CD14-positive monocyte (primary cell): ENCODE measurements at regions not wholly inside any gene's neighbourhood (a gene's known extent, or its start where the extent isn't known, plus 50 kb on each side); places are given as distances from the start of the nearest gene placed in this dataset.

Source experiments
- DNase-seq, 3 donors: peaks; one replicate each; pipeline ENCODE4 v3.0.0-alpha.2; 2011 to 2022
- H2AFZ ChIP-seq: 2 replicates; pipeline ENCODE4 v1.6.0; 2012; ENCODE audit warnings: mild to moderate bottlenecking, low read depth, low read length, inconsistent platforms; ENCODE audit not compliant: insufficient read depth, poor library complexity, severe bottlenecking
- H3K27ac ChIP-seq, 2 donors: 1 replicate in 1 of 2; 2 replicates in 1 of 2; pipeline ENCODE4 v1.5.1; 2012 to 2013; ENCODE audit warnings: low read length in 2 of 2, control low read depth in 1 of 2, inconsistent platforms in 1 of 2, low read depth in 1 of 2, mild to moderate bottlenecking in 1 of 2
- H3K27me3 ChIP-seq, 2 donors: one replicate each; pipeline versions ENCODE4 v1.6.0 to v1.6.1; 2011 to 2013; ENCODE audit warnings: low read length in 2 of 2; ENCODE audit not compliant: control insufficient read depth in 2 of 2, insufficient read depth in 2 of 2
- H3K36me3 ChIP-seq, 2 donors: replicated peaks in 1 of 2; 1 replicate in 1 of 2; 2 replicates in 1 of 2; pipeline versions ENCODE4 v1.5.1 to v1.6.1; 2012 to 2013; ENCODE audit warnings: low read length in 2 of 2, control low read depth in 1 of 2, inconsistent platforms in 1 of 2, mild to moderate bottlenecking in 1 of 2; ENCODE audit not compliant: insufficient read depth in 2 of 2, control insufficient read depth in 1 of 2
- H3K4me1 ChIP-seq, 2 donors: 1 replicate in 1 of 2; 2 replicates in 1 of 2; pipeline versions ENCODE4 v1.5.1 to v1.6.1; 2012 to 2013; ENCODE audit warnings: low read length in 2 of 2, control low read depth in 1 of 2, inconsistent platforms in 1 of 2, mild to moderate bottlenecking in 1 of 2, moderate library complexity in 1 of 2; ENCODE audit not compliant: insufficient read depth in 2 of 2, control insufficient read depth in 1 of 2
- H3K4me2 ChIP-seq: replicated peaks from 2 replicates; pipeline ENCODE3; 2012; ENCODE audit warnings: low read length, moderate library complexity, mild to moderate bottlenecking; ENCODE audit not compliant: poor library complexity, severe bottlenecking; ENCODE audit errors: extremely low read depth
- H3K4me3 ChIP-seq, 3 experiments: fragments of 200-600 bp in 1 of 3; sonication (generic) in 1 of 3; replicated peaks in 1 of 3; 1 replicate in 2 of 3; 2 replicates in 1 of 3; pipeline ENCODE4 v1.5.1; 2011 to 2013; ENCODE audit warnings: low read length in 3 of 3, mild to moderate bottlenecking in 3 of 3, control low read depth in 2 of 3, low read depth in 2 of 3, inconsistent platforms in 1 of 3, moderate library complexity in 1 of 3
- H3K79me2 ChIP-seq: 2 replicates; pipeline ENCODE4 v1.6.0; 2012; ENCODE audit warnings: mild to moderate bottlenecking, control low read depth, inconsistent platforms, low read length, moderate library complexity; ENCODE audit not compliant: insufficient read depth
- H3K9ac ChIP-seq: 2 replicates; pipeline ENCODE4 v1.6.0; 2017; ENCODE audit warnings: low read length, mild to moderate bottlenecking; ENCODE audit not compliant: insufficient read depth, poor library complexity, severe bottlenecking
- H3K9me3 ChIP-seq, 2 donors: replicated peaks in 1 of 2; 1 replicate in 1 of 2; 2 replicates in 1 of 2; pipeline versions ENCODE4 v1.5.1 to v1.6.1; 2012 to 2013; ENCODE audit warnings: low read length in 2 of 2, control low read depth in 1 of 2; ENCODE audit not compliant: control insufficient read depth in 1 of 2, insufficient read depth in 1 of 2
- H4K20me1 ChIP-seq: 2 replicates; pipeline ENCODE4 v1.6.0; 2012; ENCODE audit warnings: mild to moderate bottlenecking, low read length, control low read depth, moderate library complexity; ENCODE audit not compliant: insufficient read depth
- H3K27ac Mint-ChIP-seq, 7 donors: one replicate each; pipeline ENCODE4 v1.8.0; 2020; ENCODE audit warnings: mild to moderate bottlenecking in 7 of 7, mixed read lengths in 7 of 7, moderate library complexity in 6 of 7, inconsistent platforms in 2 of 7
- H3K27me3 Mint-ChIP-seq, 3 donors: one replicate each; pipeline ENCODE4 v1.8.0; 2021 to 2022; ENCODE audit warnings: low read depth in 3 of 3, mild to moderate bottlenecking in 3 of 3, mixed read lengths in 3 of 3, moderate library complexity in 3 of 3, inconsistent platforms in 1 of 3
- H3K36me3 Mint-ChIP-seq, 2 donors: one replicate each; pipeline ENCODE4 v1.8.0; 2020; ENCODE audit warnings: mixed read lengths in 2 of 2, inconsistent platforms in 1 of 2, mild to moderate bottlenecking in 1 of 2
- H3K4me1 Mint-ChIP-seq: one replicate; pipeline ENCODE4 v1.8.0; 2020; ENCODE audit warnings: mild to moderate bottlenecking, mixed read lengths
- H3K4me3 Mint-ChIP-seq, 2 donors: one replicate each; pipeline ENCODE4 v1.8.0; 2020; ENCODE audit warnings: mild to moderate bottlenecking in 2 of 2, mixed read lengths in 2 of 2, moderate library complexity in 1 of 2
- H3K9me3 Mint-ChIP-seq, 7 donors: one replicate each; pipeline ENCODE4 v1.8.0; 2020 to 2022; ENCODE audit warnings: mixed read lengths in 7 of 7, mild to moderate bottlenecking in 6 of 7, moderate library complexity in 6 of 7, inconsistent platforms in 2 of 7
- CTCF ChIP-seq: fragments of 200-600 bp; IDR thresholded peaks from one replicate; pipeline ENCODE4 v1.8.0; 2022; ENCODE audit warnings: antibody characterized with exemption, mild to moderate bottlenecking
- WGBS: methylation state at CpG from one replicate; pipeline ENCODE4 v1.1.5; 2013; ENCODE audit warnings: missing lambda C conversion rate; ENCODE audit not compliant: insufficient coverage; 5-methylcytosine and 5-hydroxymethylcytosine counted together
- intact Hi-C, 2 donors: fragments of 100-400 bp; cut with micrococcal nuclease; formaldehyde crosslinking; loops; one replicate each; pipeline versions ENCODE4 v1.15.0 to v1.15.1; 2023

- H3K9ac ChIP-seq, result no peak overlapping the region
- Mint-ChIP-seq H3K27ac (no peak overlapping the region), H3K36me3 (no peaks in the 10 kb centered on the region), H3K27me3 (no peaks in the 10 kb centered on the region), H3K4me1 (peaks cover 1% of the 10 kb centered on the region), H3K4me3 (no peak overlapping the region), H3K9me3 (peaks cover 0 to 5% (median 0%) of the 10 kb centered on the region in 7 donors)
- no peak overlapping the region for H3K27ac ChIP-seq
- no peak for TF ChIP-seq CTCF
- H3K9me3 ChIP-seq, result no peaks in the 10 kb centered on the region
- no peak overlapping the region for H3K4me2 ChIP-seq
- no peak overlapping the region for H3K4me3 ChIP-seq
- H3K36me3 ChIP-seq, result no peaks in the 10 kb centered on the region
- H4K20me1 ChIP-seq, result no peaks in the 10 kb centered on the region
- H3K79me2 ChIP-seq, result no peaks in the 10 kb centered on the region
- intact Hi-C loops, result no loop called here
- no peak overlapping the region for H2AFZ ChIP-seq
- 33% methylated on average over 1 of the region's 1 CpG for WGBS
- no peaks in the 10 kb centered on the region for H3K27me3 ChIP-seq
- peaks cover under 1% of the 10 kb centered on the region in 2 donors for H3K4me1 ChIP-seq
- no peak for DNase-seq
These were observed 130.0 kb upstream of the TNFSF4 start for GRCh38 chr1:173337126-173337525.

GRCh38 chr1:173341307-173341706 is 134.2 kb upstream of the TNFSF4 start:
- DNase-seq, result no peak
- Mint-ChIP-seq H3K27me3 (no peaks in the 10 kb centered on the region), H3K36me3 (no peaks in the 10 kb centered on the region), H3K4me3 (no peak overlapping the region), H3K4me1 (no peaks in the 10 kb centered on the region), H3K9me3 (peaks cover 0 to 5% (median 0%) of the 10 kb centered on the region in 7 donors), H3K27ac (no peak overlapping the region)
- no peaks in the 10 kb centered on the region for H3K9me3 ChIP-seq
- H4K20me1 ChIP-seq, result no peaks in the 10 kb centered on the region
- no peaks in the 10 kb centered on the region for H3K4me1 ChIP-seq
- no peaks in the 10 kb centered on the region for H3K36me3 ChIP-seq
- no peak for TF ChIP-seq CTCF
- WGBS, result no CpG with 5 or more reads among the region's 5 CpGs
- H3K79me2 ChIP-seq, result no peaks in the 10 kb centered on the region
- no peak overlapping the region for H3K4me2 ChIP-seq
- no peak overlapping the region for H2AFZ ChIP-seq
- intact Hi-C loops, result no loop called here
- no peak overlapping the region for H3K4me3 ChIP-seq
- no peak overlapping the region for H3K27ac ChIP-seq
- no peaks in the 10 kb centered on the region for H3K27me3 ChIP-seq
- H3K9ac ChIP-seq, result no peak overlapping the region
